Cardiac fibroblast (primary cell): ENCODE measurements at regions not wholly inside any gene's neighbourhood (a gene's known extent, or its start where the extent isn't known, plus 50 kb on each side); places are given as distances from the start of the nearest gene placed in this dataset.
"Not testable (repeated sequence)": the region's sequence is repeated elsewhere in the genome, so short reads cannot be mapped to it uniquely, and the experiment has no call there.

Experiments used
- DNase-seq, 2 donors: peaks; one replicate each; pipeline versions ENCODE4 v3.0.0 to v3.0.0-alpha.2; 2010; ENCODE audit warnings: low read depth in 2 of 2
- H3K4me3 ChIP-seq, 2 donors: replicated peaks in 1 of 2; 1 replicate in 1 of 2; 2 replicates in 1 of 2; pipeline ENCODE4 v1.5.1; 2011; ENCODE audit warnings: low read depth in 2 of 2, low read length in 2 of 2, mild to moderate bottlenecking in 2 of 2, moderate library complexity in 1 of 2
- TF ChIP-seq, protein P1 (sequence below): IDR thresholded peaks from one replicate; pipeline ENCODE4 v1.5.1; 2011; ENCODE audit warnings: low read depth, mild to moderate bottlenecking, low read length, inconsistent platforms

GRCh38 chr6:170056278-170056711 lies 234.6 kb downstream of the DLL1 start:
- TF ChIP-seq, protein P1, sequence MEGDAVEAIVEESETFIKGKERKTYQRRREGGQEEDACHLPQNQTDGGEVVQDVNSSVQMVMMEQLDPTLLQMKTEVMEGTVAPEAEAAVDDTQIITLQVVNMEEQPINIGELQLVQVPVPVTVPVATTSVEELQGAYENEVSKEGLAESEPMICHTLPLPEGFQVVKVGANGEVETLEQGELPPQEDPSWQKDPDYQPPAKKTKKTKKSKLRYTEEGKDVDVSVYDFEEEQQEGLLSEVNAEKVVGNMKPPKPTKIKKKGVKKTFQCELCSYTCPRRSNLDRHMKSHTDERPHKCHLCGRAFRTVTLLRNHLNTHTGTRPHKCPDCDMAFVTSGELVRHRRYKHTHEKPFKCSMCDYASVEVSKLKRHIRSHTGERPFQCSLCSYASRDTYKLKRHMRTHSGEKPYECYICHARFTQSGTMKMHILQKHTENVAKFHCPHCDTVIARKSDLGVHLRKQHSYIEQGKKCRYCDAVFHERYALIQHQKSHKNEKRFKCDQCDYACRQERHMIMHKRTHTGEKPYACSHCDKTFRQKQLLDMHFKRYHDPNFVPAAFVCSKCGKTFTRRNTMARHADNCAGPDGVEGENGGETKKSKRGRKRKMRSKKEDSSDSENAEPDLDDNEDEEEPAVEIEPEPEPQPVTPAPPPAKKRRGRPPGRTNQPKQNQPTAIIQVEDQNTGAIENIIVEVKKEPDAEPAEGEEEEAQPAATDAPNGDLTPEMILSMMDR: no peak
- no peak for DNase-seq
- H3K4me3 ChIP-seq: no peak overlapping the region

DNA sequence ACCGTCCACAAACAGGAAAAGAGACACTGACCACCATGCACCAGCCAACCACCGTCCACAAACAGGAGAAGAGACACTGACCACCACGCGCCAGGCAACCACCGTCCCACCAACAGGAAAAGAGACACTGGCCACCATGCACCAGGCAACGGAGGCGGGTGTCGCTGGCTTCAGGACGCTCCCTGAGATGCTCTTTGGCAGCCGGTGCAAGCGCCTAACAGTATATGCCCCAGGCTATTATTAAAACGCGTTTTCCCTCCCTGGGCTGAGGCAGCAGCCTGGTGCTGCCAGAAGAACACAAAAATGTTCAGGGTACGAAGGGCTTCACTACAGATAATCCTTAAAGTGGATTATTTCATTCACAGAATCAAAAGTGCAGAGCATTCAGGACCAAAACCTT lies 235.1 kb downstream of the DLL1 start:
- DNase-seq, H3K4me3 ChIP-seq: not testable (repeated sequence)

GRCh38 chr6:170053966-170054661 lies 236.8 kb downstream of the DLL1 start:
- DNase-seq: no peak
- H3K4me3 ChIP-seq: no peak overlapping the region
- TF ChIP-seq, protein P1: no peak

GRCh38 chr6:170052991-170053821 lies 237.7 kb downstream of the DLL1 start:
- no peak for DNase-seq
- TF ChIP-seq, protein P1: no peak
- no peak overlapping the region for H3K4me3 ChIP-seq

- TF ChIP-seq, protein P1: no peak
- no peak for DNase-seq
- H3K4me3 ChIP-seq: no peak overlapping the region
These were observed 239.4 kb downstream of the DLL1 start for GRCh38 chr6:170051229-170052172.

DNA sequence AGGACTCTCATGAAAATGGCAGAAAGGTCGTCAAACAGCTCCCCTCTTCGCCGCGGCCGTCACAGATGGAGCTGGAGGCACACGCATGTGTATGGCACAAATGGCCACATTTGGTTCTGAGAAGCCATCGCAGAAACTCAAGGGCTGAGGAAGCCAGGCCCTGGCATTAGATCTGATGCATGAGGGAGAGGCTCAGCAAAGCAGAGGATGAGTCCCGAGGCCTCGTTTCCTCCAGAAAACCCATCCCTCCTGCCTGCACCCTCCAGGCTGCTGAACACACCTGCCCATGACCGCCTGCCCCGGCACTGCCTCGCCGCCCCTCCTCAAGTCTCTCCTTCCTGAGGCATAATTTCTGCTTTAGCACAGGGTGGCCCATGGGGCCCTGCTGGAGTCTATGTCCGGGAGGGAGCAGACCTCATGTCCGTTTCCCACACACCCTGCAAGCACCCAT lies 240.3 kb downstream of the DLL1 start:
- DNase-seq: no peak
- no peak overlapping the region for H3K4me3 ChIP-seq
- TF ChIP-seq, protein P1: no peak
